ENCODE measurements at regions not wholly inside any gene's neighbourhood (a gene's known extent, or its start where the extent isn't known, plus 50 kb on each side); places are given as distances from the start of the nearest gene placed in this dataset.

DNA sequence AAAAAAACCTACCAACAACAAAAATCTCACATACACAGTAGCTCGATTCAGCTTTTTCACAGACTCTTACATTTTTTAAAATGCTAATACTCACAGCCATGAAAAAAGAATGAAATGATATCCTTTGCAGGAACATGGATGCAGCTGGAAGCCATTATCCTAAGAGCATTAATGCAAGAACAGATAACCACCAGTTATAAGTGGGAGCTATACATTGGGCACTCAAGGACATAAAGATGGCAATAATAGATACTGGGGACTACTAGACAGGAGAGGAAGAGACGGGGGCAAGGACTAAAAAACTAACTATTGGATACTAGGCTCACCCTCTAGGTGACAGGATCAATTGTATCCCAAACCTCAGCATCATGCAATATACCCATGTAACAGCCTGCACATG, 90.3 kb upstream of the CCNH start:
- TF ChIP-seq CTCF (IDR thresholded peaks at IDR 0.05), result no peak
- no peak for TF ChIP-seq EP300 (IDR thresholded peaks at IDR 0.05)

Measured in tibial nerve (tissue), 4 donors.